SK-N-SH (cell line): ENCODE measurements at regions not wholly inside any gene's neighbourhood (a gene's known extent, or its start where the extent isn't known, plus 50 kb on each side); places are given as distances from the start of the nearest gene placed in this dataset.

Source experiments
- POLR2AphosphoS5 ChIP-seq: IDR thresholded peaks from 2 replicates; pipeline ENCODE4 v1.6.1; 2012; ENCODE audit warnings: low read depth, low read length
- RAD21 ChIP-seq: IDR thresholded peaks from 2 replicates; pipeline ENCODE4 v1.6.1; 2012; ENCODE audit warnings: mild to moderate bottlenecking, low read length
- RFX5 ChIP-seq: IDR thresholded peaks from 2 replicates; pipeline ENCODE4 v1.6.1; 2012; ENCODE audit warnings: mild to moderate bottlenecking, improper control_type of control experiment, low read length
- SMC3 ChIP-seq: IDR thresholded peaks from 2 replicates; pipeline ENCODE4 v1.6.1; 2012; ENCODE audit warnings: low read depth, low read length, improper control_type of control experiment
- TAF1 ChIP-seq: IDR thresholded peaks from 2 replicates; pipeline ENCODE4 v1.6.1; 2012; ENCODE audit warnings: low read depth, mild to moderate bottlenecking, low read length, moderate library complexity, borderline replicate concordance
- YY1 ChIP-seq: IDR thresholded peaks from 2 replicates; pipeline ENCODE4 v1.4.0; 2012; ENCODE audit warnings: low read depth, mild to moderate bottlenecking
- TF ChIP-seq, protein P1 (sequence below): IDR thresholded peaks from 2 replicates; pipeline ENCODE4 v1.4.0; 2012; ENCODE audit warnings: low read depth, borderline replicate concordance
- TF ChIP-seq, protein P2 (sequence below): fragments of 200-600 bp; sonication (generic); IDR thresholded peaks from 2 replicates; pipeline ENCODE4 v1.6.1; 2017; ENCODE audit warnings: antibody characterized with exemption, mild to moderate bottlenecking, moderate library complexity
- TF ChIP-seq, protein P3 (sequence below): IDR thresholded peaks from 2 replicates; pipeline ENCODE4 v1.4.0; 2012; ENCODE audit warnings: low read depth
- TF ChIP-seq, protein P4 (sequence below): IDR thresholded peaks from 2 replicates; pipeline ENCODE4 v1.6.1; 2012; ENCODE audit warnings: mild to moderate bottlenecking, low read depth, low read length, moderate library complexity

DNA sequence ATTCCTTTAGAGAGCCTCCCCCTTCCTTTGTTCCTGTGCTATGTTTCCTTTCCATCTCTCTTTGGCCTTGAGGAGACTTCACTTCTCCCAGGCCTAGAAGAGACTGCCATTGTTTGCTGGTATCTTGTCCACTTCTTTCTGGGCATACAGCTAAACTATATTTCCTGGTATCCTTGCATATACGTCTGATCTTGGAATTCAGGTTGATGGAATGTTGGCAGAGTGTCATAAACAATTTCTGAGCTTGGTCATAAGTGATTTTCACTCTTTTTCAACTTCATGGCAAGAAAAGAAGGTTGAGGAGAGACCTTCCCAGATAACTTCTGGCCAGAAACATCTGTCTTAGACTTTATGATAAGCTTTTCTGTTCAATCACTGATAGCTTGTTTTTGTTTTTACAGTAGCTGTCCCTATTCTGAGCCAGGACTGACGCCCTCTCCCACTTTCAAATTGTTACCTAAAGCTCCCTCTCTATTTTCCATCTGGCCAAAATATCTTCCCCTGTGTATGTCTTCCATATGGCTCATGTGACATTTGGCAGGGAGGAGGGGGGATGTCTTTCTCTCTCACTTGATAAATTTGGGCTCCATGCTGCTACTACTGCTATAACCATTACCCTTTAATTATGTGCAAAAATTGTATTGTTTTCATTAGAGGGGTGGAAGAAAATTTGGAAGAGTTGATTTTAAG, 457.0 kb downstream of the ADAMTS20 start:
- TF ChIP-seq, protein P1, sequence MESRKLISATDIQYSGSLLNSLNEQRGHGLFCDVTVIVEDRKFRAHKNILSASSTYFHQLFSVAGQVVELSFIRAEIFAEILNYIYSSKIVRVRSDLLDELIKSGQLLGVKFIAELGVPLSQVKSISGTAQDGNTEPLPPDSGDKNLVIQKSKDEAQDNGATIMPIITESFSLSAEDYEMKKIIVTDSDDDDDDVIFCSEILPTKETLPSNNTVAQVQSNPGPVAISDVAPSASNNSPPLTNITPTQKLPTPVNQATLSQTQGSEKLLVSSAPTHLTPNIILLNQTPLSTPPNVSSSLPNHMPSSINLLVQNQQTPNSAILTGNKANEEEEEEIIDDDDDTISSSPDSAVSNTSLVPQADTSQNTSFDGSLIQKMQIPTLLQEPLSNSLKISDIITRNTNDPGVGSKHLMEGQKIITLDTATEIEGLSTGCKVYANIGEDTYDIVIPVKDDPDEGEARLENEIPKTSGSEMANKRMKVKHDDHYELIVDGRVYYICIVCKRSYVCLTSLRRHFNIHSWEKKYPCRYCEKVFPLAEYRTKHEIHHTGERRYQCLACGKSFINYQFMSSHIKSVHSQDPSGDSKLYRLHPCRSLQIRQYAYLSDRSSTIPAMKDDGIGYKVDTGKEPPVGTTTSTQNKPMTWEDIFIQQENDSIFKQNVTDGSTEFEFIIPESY = no peak
- TF ChIP-seq, protein P2, sequence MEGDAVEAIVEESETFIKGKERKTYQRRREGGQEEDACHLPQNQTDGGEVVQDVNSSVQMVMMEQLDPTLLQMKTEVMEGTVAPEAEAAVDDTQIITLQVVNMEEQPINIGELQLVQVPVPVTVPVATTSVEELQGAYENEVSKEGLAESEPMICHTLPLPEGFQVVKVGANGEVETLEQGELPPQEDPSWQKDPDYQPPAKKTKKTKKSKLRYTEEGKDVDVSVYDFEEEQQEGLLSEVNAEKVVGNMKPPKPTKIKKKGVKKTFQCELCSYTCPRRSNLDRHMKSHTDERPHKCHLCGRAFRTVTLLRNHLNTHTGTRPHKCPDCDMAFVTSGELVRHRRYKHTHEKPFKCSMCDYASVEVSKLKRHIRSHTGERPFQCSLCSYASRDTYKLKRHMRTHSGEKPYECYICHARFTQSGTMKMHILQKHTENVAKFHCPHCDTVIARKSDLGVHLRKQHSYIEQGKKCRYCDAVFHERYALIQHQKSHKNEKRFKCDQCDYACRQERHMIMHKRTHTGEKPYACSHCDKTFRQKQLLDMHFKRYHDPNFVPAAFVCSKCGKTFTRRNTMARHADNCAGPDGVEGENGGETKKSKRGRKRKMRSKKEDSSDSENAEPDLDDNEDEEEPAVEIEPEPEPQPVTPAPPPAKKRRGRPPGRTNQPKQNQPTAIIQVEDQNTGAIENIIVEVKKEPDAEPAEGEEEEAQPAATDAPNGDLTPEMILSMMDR = no peak
- TF ChIP-seq, protein P3, sequence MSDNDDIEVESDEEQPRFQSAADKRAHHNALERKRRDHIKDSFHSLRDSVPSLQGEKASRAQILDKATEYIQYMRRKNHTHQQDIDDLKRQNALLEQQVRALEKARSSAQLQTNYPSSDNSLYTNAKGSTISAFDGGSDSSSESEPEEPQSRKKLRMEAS = no peak
- TF ChIP-seq, protein P4, sequence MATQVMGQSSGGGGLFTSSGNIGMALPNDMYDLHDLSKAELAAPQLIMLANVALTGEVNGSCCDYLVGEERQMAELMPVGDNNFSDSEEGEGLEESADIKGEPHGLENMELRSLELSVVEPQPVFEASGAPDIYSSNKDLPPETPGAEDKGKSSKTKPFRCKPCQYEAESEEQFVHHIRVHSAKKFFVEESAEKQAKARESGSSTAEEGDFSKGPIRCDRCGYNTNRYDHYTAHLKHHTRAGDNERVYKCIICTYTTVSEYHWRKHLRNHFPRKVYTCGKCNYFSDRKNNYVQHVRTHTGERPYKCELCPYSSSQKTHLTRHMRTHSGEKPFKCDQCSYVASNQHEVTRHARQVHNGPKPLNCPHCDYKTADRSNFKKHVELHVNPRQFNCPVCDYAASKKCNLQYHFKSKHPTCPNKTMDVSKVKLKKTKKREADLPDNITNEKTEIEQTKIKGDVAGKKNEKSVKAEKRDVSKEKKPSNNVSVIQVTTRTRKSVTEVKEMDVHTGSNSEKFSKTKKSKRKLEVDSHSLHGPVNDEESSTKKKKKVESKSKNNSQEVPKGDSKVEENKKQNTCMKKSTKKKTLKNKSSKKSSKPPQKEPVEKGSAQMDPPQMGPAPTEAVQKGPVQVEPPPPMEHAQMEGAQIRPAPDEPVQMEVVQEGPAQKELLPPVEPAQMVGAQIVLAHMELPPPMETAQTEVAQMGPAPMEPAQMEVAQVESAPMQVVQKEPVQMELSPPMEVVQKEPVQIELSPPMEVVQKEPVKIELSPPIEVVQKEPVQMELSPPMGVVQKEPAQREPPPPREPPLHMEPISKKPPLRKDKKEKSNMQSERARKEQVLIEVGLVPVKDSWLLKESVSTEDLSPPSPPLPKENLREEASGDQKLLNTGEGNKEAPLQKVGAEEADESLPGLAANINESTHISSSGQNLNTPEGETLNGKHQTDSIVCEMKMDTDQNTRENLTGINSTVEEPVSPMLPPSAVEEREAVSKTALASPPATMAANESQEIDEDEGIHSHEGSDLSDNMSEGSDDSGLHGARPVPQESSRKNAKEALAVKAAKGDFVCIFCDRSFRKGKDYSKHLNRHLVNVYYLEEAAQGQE = no peak
- TF ChIP-seq SMC3 (no peak), POLR2AphosphoS5 (no peak), RFX5 (no peak), TAF1 (no peak), YY1 (no peak), RAD21 (no peak)
